SK-N-SH (cell line): ENCODE measurements at regions not wholly inside any gene's neighbourhood (a gene's known extent, or its start where the extent isn't known, plus 50 kb on each side); places are given as distances from the start of the nearest gene placed in this dataset.

Experiments used
- CTCF ChIA-PET: fragments of 300-600, 350-600 bp; formaldehyde crosslinking; extraction: SDS; loops from one replicate; lab custom pipeline; 2021; lab: Yijun Ruan, JAX
- POLR2A ChIA-PET: fragments of 350-600 bp; sonication (Branson Sonifier 250); formaldehyde crosslinking; extraction: SDS; loops from one replicate; lab custom pipeline; 2020; ENCODE audit warnings: antibody characterized with exemption, inconsistent platforms; lab: Yijun Ruan, JAX
- DNase-seq: peaks from one replicate; pipeline ENCODE4 v3.0.0; 2012
- H2AFZ ChIP-seq: fragments of 200-600 bp; sonication (generic); 2 replicates; pipeline ENCODE4 v1.8.1; 2016; ENCODE audit warnings: antibody characterized with exemption, mild to moderate bottlenecking, low read depth
- H3F3A ChIP-seq: fragments of 200-600 bp; sonication (generic); replicated peaks from 2 replicates; pipeline ENCODE3; 2016; ENCODE audit warnings: antibody characterized with exemption, mild to moderate bottlenecking; ENCODE audit not compliant: insufficient read depth
- H3K27ac ChIP-seq, 2 experiments: fragments of 200-500 bp in 1 of 2; fragments of 200-600 bp in 1 of 2; sonication (Bioruptor generic) in 1 of 2; sonication (generic), shearing (Covaris generic) in 1 of 2; 2 replicates each; pipeline versions ENCODE4 v1.5.1 to v1.6.1; 2014 to 2016; ENCODE audit warnings: low read depth in 2 of 2, inconsistent platforms in 1 of 2, low read length in 1 of 2, mild to moderate bottlenecking in 1 of 2, mixed read lengths in 1 of 2
- H3K27me3 ChIP-seq: fragments of 200-600 bp; sonication (generic), shearing (Covaris generic); 2 replicates; pipeline ENCODE4 v1.6.1; 2016; ENCODE audit warnings: mixed run types; ENCODE audit not compliant: insufficient read depth
- H3K36me3 ChIP-seq, 2 experiments: fragments of 200-500 bp in 1 of 2; fragments of 200-600 bp in 1 of 2; sonication (Bioruptor generic) in 1 of 2; sonication (generic) in 1 of 2; replicated peaks in 1 of 2; 2 replicates each; pipeline versions ENCODE3 to v1.5.1; 2014 to 2016; ENCODE audit warnings: low read length in 1 of 2, mild to moderate bottlenecking in 1 of 2; ENCODE audit not compliant: insufficient read depth in 2 of 2, control insufficient read depth in 1 of 2
- H3K4me1 ChIP-seq, 2 experiments: fragments of 200-500 bp in 1 of 2; fragments of 200-600 bp in 1 of 2; sonication (Bioruptor generic) in 1 of 2; sonication (generic), shearing (Covaris generic) in 1 of 2; 2 replicates each; pipeline versions ENCODE4 v1.5.1 to v1.6.1; 2014 to 2016; ENCODE audit warnings: low read depth in 1 of 2, low read length in 1 of 2, mixed run types in 1 of 2; ENCODE audit not compliant: insufficient read depth in 2 of 2, control insufficient read depth in 1 of 2
- H3K4me2 ChIP-seq: fragments of 200-600 bp; sonication (generic), shearing (Covaris generic); 2 replicates; pipeline ENCODE4 v1.6.1; 2017; ENCODE audit warnings: mixed run types
- H3K4me3 ChIP-seq, 2 experiments: fragments of 200-500 bp in 1 of 2; fragments of 200-600 bp in 1 of 2; sonication (Bioruptor generic) in 1 of 2; sonication (generic), shearing (Covaris generic) in 1 of 2; 2 replicates each; pipeline versions ENCODE4 v1.5.1 to v1.8.1; 2014 to 2016; ENCODE audit warnings: low read depth in 2 of 2, inconsistent platforms in 1 of 2, low read length in 1 of 2, mild to moderate bottlenecking in 1 of 2, mixed read lengths in 1 of 2, moderate library complexity in 1 of 2
- H3K79me2 ChIP-seq: fragments of 200-600 bp; sonication (generic); 2 replicates; pipeline ENCODE4 v1.8.1; 2017; ENCODE audit warnings: mild to moderate bottlenecking; ENCODE audit not compliant: insufficient read depth
- H3K9ac ChIP-seq: fragments of 200-600 bp; sonication (generic); 2 replicates; pipeline ENCODE4 v1.6.1; 2017; ENCODE audit warnings: mixed run types
- H3K9me2 ChIP-seq: fragments of 200-600 bp; sonication (generic); 2 replicates; pipeline ENCODE4 v1.6.1; 2017; ENCODE audit warnings: mixed run types
- H3K9me3 ChIP-seq: fragments of 200-600 bp; sonication (generic); 2 replicates; pipeline ENCODE4 v1.6.1; 2017; ENCODE audit warnings: mixed run types, mild to moderate bottlenecking, moderate library complexity
- H4K20me1 ChIP-seq: fragments of 200-600 bp; sonication (generic); 2 replicates; pipeline ENCODE4 v1.6.1; 2017; ENCODE audit warnings: mild to moderate bottlenecking, mixed run types; ENCODE audit not compliant: insufficient read depth
- CTCF ChIP-seq: fragments of 200-600 bp; sonication (generic); IDR thresholded peaks from 2 replicates; pipeline ENCODE4 v1.6.1; 2017; ENCODE audit warnings: antibody characterized with exemption, mild to moderate bottlenecking, moderate library complexity
- ELF1 ChIP-seq: IDR thresholded peaks from 2 replicates; pipeline ENCODE4 v1.4.0; 2012
- FOSL2 ChIP-seq: IDR thresholded peaks from 2 replicates; pipeline ENCODE4 v1.4.0; 2012; ENCODE audit warnings: low read depth, mild to moderate bottlenecking, moderate library complexity, borderline replicate concordance
- FOXM1 ChIP-seq: IDR thresholded peaks from 2 replicates; pipeline ENCODE4 v1.4.0; 2012; ENCODE audit warnings: low read depth, mild to moderate bottlenecking
- MXI1 ChIP-seq: IDR thresholded peaks from 2 replicates; pipeline ENCODE4 v1.6.1; 2012; ENCODE audit warnings: mild to moderate bottlenecking, low read depth, low read length, improper control_type of control experiment
- NFIC ChIP-seq: IDR thresholded peaks from 2 replicates; pipeline ENCODE4 v1.4.0; 2012; ENCODE audit warnings: borderline replicate concordance
- POLR2AphosphoS5 ChIP-seq: IDR thresholded peaks from 2 replicates; pipeline ENCODE4 v1.6.1; 2012; ENCODE audit warnings: low read depth, low read length
- RXRA ChIP-seq: IDR thresholded peaks from 2 replicates; pipeline ENCODE4 v1.4.0; 2012; ENCODE audit warnings: low read depth, mild to moderate bottlenecking, borderline replicate concordance
- SMC3 ChIP-seq: IDR thresholded peaks from 2 replicates; pipeline ENCODE4 v1.6.1; 2012; ENCODE audit warnings: low read depth, low read length, improper control_type of control experiment
- TAF1 ChIP-seq: IDR thresholded peaks from 2 replicates; pipeline ENCODE4 v1.6.1; 2012; ENCODE audit warnings: low read depth, mild to moderate bottlenecking, low read length, moderate library complexity, borderline replicate concordance
- TEAD4 ChIP-seq: IDR thresholded peaks from 2 replicates; pipeline ENCODE4 v1.4.0; 2012; ENCODE audit warnings: mild to moderate bottlenecking, borderline replicate concordance; ENCODE audit not compliant: insufficient read depth
- USF2 ChIP-seq: fragments of 150-350 bp; IDR thresholded peaks from 2 replicates; pipeline ENCODE4 v1.6.1; 2017; ENCODE audit warnings: antibody characterized with exemption, low read length, low read depth, borderline replicate concordance
- WGBS: methylation state at CpG from one replicate; pipeline ENCODE4 v1.1.6; 2017; ENCODE audit warnings: low lambda C conversion rate; 5-methylcytosine and 5-hydroxymethylcytosine counted together
- TF ChIP-seq, protein P1 (sequence below): fragments of 150-350 bp; IDR thresholded peaks from 2 replicates; pipeline ENCODE4 v1.6.1; 2016; ENCODE audit warnings: mild to moderate bottlenecking, low read depth, low read length
- TF ChIP-seq, protein P2 (sequence below): IDR thresholded peaks from 2 replicates; pipeline ENCODE4; 2012
- TF ChIP-seq, protein P3 (sequence below): IDR thresholded peaks from 2 replicates; pipeline ENCODE4 v1.4.0; 2012; ENCODE audit warnings: low read depth, borderline replicate concordance

GRCh38 chr1:62997884-62998283, 214.0 kb downstream of the ATG4C start (continued):
- no peak for TF ChIP-seq TAF1

DNA sequence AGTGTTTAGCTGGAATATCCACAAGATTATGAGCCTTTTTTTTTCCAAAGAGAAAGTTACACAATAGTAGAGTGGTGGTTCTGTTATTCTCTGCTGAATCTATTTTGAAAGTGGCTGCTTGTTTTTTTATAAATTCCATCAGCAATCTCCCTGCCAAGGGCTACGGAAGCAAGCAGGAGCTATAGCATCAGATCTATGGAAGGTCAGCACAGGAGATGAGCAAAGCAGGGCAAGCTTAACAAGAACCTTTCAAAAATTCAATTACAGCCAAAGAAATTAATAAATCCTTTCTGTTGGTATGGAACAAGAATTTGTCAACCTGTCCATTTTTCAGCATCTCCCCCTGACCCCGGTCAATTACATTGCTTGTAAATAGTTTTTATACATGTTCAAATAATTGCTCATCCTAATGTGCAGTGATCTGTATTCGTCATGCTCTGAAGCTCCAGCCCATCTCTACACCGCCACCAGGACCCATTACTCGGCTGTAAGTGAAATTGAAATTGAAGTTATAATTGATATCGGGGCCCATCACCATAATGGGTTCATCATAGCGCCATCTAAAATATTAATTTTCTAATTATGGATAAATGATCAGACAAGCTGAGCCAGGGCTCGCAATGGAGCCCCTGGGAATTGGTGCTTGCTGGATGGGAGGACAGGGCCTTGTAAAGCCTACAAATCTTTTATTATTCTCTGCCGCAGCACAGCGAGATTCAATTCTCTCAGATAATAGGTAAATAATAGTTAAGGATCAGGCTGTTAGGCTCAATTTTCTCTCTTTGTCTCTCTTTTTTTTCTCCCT, 215.1 kb downstream of the ATG4C start:
- DNase-seq, result no peak
- H3K9ac ChIP-seq, result no peak overlapping the region
- H3K4me1 ChIP-seq, result no peaks in the 10 kb centered on the region; a peak in 1 of 4 replicates
- H3K27ac ChIP-seq, result no peak overlapping the region
- H3K4me3 ChIP-seq, result no peak overlapping the region
- H3F3A ChIP-seq, result no peaks in the 10 kb centered on the region
- TF ChIP-seq CTCF, result no peak
- TF ChIP-seq FOXM1, result no peak
- no peaks in the 10 kb centered on the region for H3K9me2 ChIP-seq
- H4K20me1 ChIP-seq, result no peaks in the 10 kb centered on the region
- H3K4me2 ChIP-seq, result no peak overlapping the region
- CTCF ChIA-PET, result interaction anchor here (1.6 to 2.0 kb wide), 2 partner anchors 9 to 150 kb away, joined by 4 to 8 read pairs; no protein-coding TSS in a partner anchor
- H3K9me3 ChIP-seq, result no peaks in the 10 kb centered on the region
- H3K36me3 ChIP-seq, result no peaks in the 10 kb centered on the region
- H3K27me3 ChIP-seq, result no peaks in the 10 kb centered on the region
- POLR2A ChIA-PET, result interaction anchor here (0.6 kb wide), 1 partner anchor 50 kb away, joined by 3 read pairs; no protein-coding TSS in a partner anchor
- H3K79me2 ChIP-seq, result no peaks in the 10 kb centered on the region; the same call in 1 of the 2 replicates
- WGBS, result 59% methylated on average over 10 of the region's 10 CpGs
- H2AFZ ChIP-seq, result no peak overlapping the region

DNA sequence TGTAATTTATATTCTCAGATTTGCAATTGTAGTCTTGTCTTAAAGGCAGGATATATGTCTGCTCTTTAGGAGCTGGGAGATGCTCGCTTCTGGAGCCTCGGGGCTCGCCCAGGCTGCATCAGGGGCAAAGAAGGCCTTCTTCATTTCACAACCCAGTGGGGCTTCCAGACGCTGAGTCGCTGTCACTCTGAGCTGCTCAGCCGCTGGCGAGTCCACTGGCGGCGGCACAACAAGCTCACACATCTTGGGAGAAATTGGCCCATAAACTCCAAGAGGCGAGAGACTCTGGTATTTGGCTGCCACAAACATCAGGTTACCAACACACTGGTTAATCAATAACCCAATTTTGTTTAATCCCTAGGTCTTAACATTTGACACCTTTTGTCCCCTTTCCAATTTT, 216.6 kb downstream of the ATG4C start:
- POLR2A ChIA-PET, result no interaction called here
- Histone ChIP-seq H3K4me2 (no peak overlapping the region), H4K20me1 (no peaks in the 10 kb centered on the region)

More for the DNA sequence above, 216.6 kb downstream of the ATG4C start:
- CTCF ChIA-PET, result interaction anchor here (1.3 to 1.7 kb wide), 2 partner anchors 9 to 159 kb away, joined by 4 to 5 read pairs; no protein-coding TSS in a partner anchor
- Histone ChIP-seq H3F3A (no peaks in the 10 kb centered on the region), H3K79me2 (no peaks in the 10 kb centered on the region; the same call in 1 of the 2 replicates), H2AFZ (no peak overlapping the region), H3K36me3 (no peaks in the 10 kb centered on the region), H3K9me2 (no peaks in the 10 kb centered on the region), H3K4me1 (peaks cover 0 to 2% of the 10 kb centered on the region in 2 experiments; a peak in 1 of 4 replicates), H3K9ac (no peak overlapping the region), H3K27me3 (no peaks in the 10 kb centered on the region), H3K27ac (no peak overlapping the region), H3K9me3 (no peaks in the 10 kb centered on the region), H3K4me3 (no peak overlapping the region)
- DNase-seq, result no peak
- 40% methylated on average over 4 of the region's 10 CpGs for WGBS
- TF ChIP-seq POLR2AphosphoS5 (no peak), FOXM1 (no peak), TEAD4 (no peak), USF2 (no peak), TAF1 (no peak), FOSL2 (no peak), ELF1 (no peak), SMC3 (no peak), RXRA (no peak), MXI1 (no peak), NFIC (no peak)
- TF ChIP-seq, protein P1, sequence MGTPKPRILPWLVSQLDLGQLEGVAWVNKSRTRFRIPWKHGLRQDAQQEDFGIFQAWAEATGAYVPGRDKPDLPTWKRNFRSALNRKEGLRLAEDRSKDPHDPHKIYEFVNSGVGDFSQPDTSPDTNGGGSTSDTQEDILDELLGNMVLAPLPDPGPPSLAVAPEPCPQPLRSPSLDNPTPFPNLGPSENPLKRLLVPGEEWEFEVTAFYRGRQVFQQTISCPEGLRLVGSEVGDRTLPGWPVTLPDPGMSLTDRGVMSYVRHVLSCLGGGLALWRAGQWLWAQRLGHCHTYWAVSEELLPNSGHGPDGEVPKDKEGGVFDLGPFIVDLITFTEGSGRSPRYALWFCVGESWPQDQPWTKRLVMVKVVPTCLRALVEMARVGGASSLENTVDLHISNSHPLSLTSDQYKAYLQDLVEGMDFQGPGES, result no peak
- TF ChIP-seq, protein P2, sequence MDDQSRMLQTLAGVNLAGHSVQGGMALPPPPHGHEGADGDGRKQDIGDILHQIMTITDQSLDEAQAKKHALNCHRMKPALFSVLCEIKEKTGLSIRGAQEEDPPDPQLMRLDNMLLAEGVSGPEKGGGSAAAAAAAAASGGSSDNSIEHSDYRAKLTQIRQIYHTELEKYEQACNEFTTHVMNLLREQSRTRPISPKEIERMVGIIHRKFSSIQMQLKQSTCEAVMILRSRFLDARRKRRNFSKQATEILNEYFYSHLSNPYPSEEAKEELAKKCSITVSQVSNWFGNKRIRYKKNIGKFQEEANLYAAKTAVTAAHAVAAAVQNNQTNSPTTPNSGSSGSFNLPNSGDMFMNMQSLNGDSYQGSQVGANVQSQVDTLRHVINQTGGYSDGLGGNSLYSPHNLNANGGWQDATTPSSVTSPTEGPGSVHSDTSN, result no peak
- TF ChIP-seq, protein P3, sequence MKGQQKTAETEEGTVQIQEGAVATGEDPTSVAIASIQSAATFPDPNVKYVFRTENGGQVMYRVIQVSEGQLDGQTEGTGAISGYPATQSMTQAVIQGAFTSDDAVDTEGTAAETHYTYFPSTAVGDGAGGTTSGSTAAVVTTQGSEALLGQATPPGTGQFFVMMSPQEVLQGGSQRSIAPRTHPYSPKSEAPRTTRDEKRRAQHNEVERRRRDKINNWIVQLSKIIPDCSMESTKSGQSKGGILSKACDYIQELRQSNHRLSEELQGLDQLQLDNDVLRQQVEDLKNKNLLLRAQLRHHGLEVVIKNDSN, result no peak
